Transverse colon (tissue), 4 donors: ENCODE measurements at regions not wholly inside any gene's neighbourhood (a gene's known extent, or its start where the extent isn't known, plus 50 kb on each side); places are given as distances from the start of the nearest gene placed in this dataset.

Source experiments
- DNase-seq: peaks from one replicate; pipeline ENCODE4 v3.0.0-alpha.2; 2019
- H3K27ac ChIP-seq, 4 donors: fragments of 200-600 bp; sonication (generic); 2 replicates each; pipeline ENCODE4 v1.5.1; 2016 to 2018; ENCODE audit warnings: inconsistent platforms in 4 of 4
- H3K27me3 ChIP-seq: fragments of 200-600 bp; sonication (generic); 2 replicates; pipeline ENCODE4 v1.5.1; 2017; ENCODE audit warnings: inconsistent platforms
- H3K36me3 ChIP-seq, 4 donors: fragments of 200-600 bp; sonication (generic); 2 replicates each; pipeline ENCODE4 v1.5.1; 2017 to 2019; ENCODE audit warnings: inconsistent platforms in 4 of 4
- H3K4me1 ChIP-seq, 4 donors: fragments of 200-600 bp; sonication (generic); 2 replicates each; pipeline ENCODE4 v1.5.1; 2017 to 2020; ENCODE audit warnings: inconsistent platforms in 4 of 4
- H3K4me3 ChIP-seq, 4 donors: fragments of 200-600 bp; sonication (generic); 1 replicate in 1 of 4; 2 replicates in 3 of 4; pipeline versions ENCODE4 v1.5.1 to v1.6.1; 2017 to 2019; ENCODE audit warnings: inconsistent platforms in 4 of 4
- H3K9me3 ChIP-seq, 2 donors: fragments of 200-600 bp; sonication (generic); 2 replicates each; pipeline ENCODE4 v1.5.1; 2017 to 2019; ENCODE audit warnings: inconsistent platforms in 2 of 2
- CTCF ChIP-seq, 5 experiments: fragments of 200-600 bp in 3 of 5; fragments of 450-650 bp in 2 of 5; sonication (generic) in 3 of 5; IDR thresholded peaks; 1 replicate in 2 of 5; 2 replicates in 3 of 5; pipeline ENCODE4 v1.5.1; 2016 to 2017; ENCODE audit warnings: antibody characterized with exemption in 5 of 5, inconsistent platforms in 3 of 5, mild to moderate bottlenecking in 2 of 5, moderate library complexity in 1 of 5
- EP300 ChIP-seq: sonication (generic); formaldehyde crosslinking; IDR thresholded peaks from one replicate; pipeline ENCODE4 v1.6.1; 2017; ENCODE audit warnings: antibody characterized with exemption, low read depth
- POLR2A ChIP-seq: fragments of 450-650 bp; IDR thresholded peaks from one replicate; pipeline ENCODE4 v1.6.1; 2016; ENCODE audit warnings: antibody characterized with exemption, mild to moderate bottlenecking, moderate library complexity
- POLR2AphosphoS5 ChIP-seq, 3 donors: sonication (generic); formaldehyde crosslinking; IDR thresholded peaks; one replicate each; pipeline ENCODE4 v1.6.1; 2016; ENCODE audit warnings: antibody characterized with exemption in 3 of 3
- WGBS, 2 donors: methylation state at CpG; one replicate each; pipeline ENCODE4 v1.1.5; 2018; ENCODE audit warnings: low coverage in 1 of 2; 5-methylcytosine and 5-hydroxymethylcytosine counted together
- in situ Hi-C, 4 donors: fragments of 200-750 bp; cut with MboI; loops; one replicate each; pipeline versions ENCODE4 v1.15.0 to v1.15.1; 2017; ENCODE audit warnings: low sequenced_read_pairs in 3 of 4, low pct_ligation_motif_present in 1 of 4, low pct_unique_long_range_greater_than_20kb in 1 of 4
- intact Hi-C: fragments of 100-400 bp; cut with DNase I; formaldehyde crosslinking; loops from one replicate; pipeline ENCODE4 v1.15.1; 2023; ENCODE audit warnings: low total_unique reads

- in situ Hi-C loops (no loop called here), intact Hi-C loops (no loop called here)
Measured at GRCh38 chr3:110243081-110243480, 828.5 kb upstream of the NECTIN3 start.

GRCh38 chr3:110246796-110247376 lies 824.7 kb upstream of the NECTIN3 start:
- no peaks in the 10 kb centered on the region for H3K9me3 ChIP-seq
- no peak for TF ChIP-seq EP300
- no peak for TF ChIP-seq POLR2AphosphoS5 (IDR thresholded peaks at IDR 0.05)
- TF ChIP-seq CTCF (IDR thresholded peaks at IDR 0.05): no peak
- no peaks in the 10 kb centered on the region for H3K4me1 ChIP-seq
- 36 to 38% methylated on average over 2 of the region's 2 CpGs for WGBS, 2 donors
- H3K36me3 ChIP-seq: no peaks in the 10 kb centered on the region
- DNase-seq: no peak
- in situ Hi-C loops (no loop called here), intact Hi-C loops (no loop called here)
- no peak overlapping the region for H3K27ac ChIP-seq
- H3K27me3 ChIP-seq: no peaks in the 10 kb centered on the region
- H3K4me3 ChIP-seq: no peak overlapping the region

More at GRCh38 chr3:110243081-110243480, 828.5 kb upstream of the NECTIN3 start:
- WGBS, 2 donors: 80 to 100% methylated on average over 1 to 4 of the region's 4 CpGs
- Histone ChIP-seq H3K4me1 (no peaks in the 10 kb centered on the region), H3K36me3 (no peaks in the 10 kb centered on the region), H3K27ac (no peak overlapping the region), H3K9me3 (no peaks in the 10 kb centered on the region), H3K4me3 (no peak overlapping the region), H3K27me3 (no peaks in the 10 kb centered on the region)
- TF ChIP-seq CTCF (IDR thresholded peaks at IDR 0.05) (no peak), POLR2AphosphoS5 (IDR thresholded peaks at IDR 0.05) (no peak), POLR2A (no peak), EP300 (no peak)
- no peak for DNase-seq

GRCh38 chr3:110248666-110249065 lies 823.0 kb upstream of the NECTIN3 start:
- Histone ChIP-seq H3K27ac (no peak overlapping the region), H3K27me3 (no peaks in the 10 kb centered on the region), H3K36me3 (no peaks in the 10 kb centered on the region), H3K9me3 (no peaks in the 10 kb centered on the region), H3K4me1 (no peaks in the 10 kb centered on the region), H3K4me3 (no peak overlapping the region)
- intact Hi-C loops: no loop called here
- in situ Hi-C loops: no loop called here
- 85 to 89% methylated on average over 1 of the region's 1 CpG for WGBS, 2 donors
- DNase-seq: no peak
- TF ChIP-seq POLR2AphosphoS5 (IDR thresholded peaks at IDR 0.05) (no peak), CTCF (IDR thresholded peaks at IDR 0.05) (no peak), POLR2A (no peak), EP300 (no peak)

- Histone ChIP-seq H3K36me3 (no peaks in the 10 kb centered on the region), H3K4me3 (no peak overlapping the region), H3K9me3 (no peaks in the 10 kb centered on the region), H3K27ac (no peak overlapping the region), H3K4me1 (no peaks in the 10 kb centered on the region), H3K27me3 (no peaks in the 10 kb centered on the region)
- no peak for TF ChIP-seq CTCF (IDR thresholded peaks at IDR 0.05)
- no peak for TF ChIP-seq EP300
- no peak for TF ChIP-seq POLR2AphosphoS5 (IDR thresholded peaks at IDR 0.05)
- TF ChIP-seq POLR2A: no peak
- intact Hi-C loops (no loop called here), in situ Hi-C loops (no loop called here)
- 78 to 100% methylated on average over 1 to 2 of the region's 2 CpGs for WGBS, 2 donors
- DNase-seq: no peak
Measured at GRCh38 chr3:110253794-110254193, 817.8 kb upstream of the NECTIN3 start.
